WTC11 (cell line): ENCODE measurements at regions not wholly inside any gene's neighbourhood (a gene's known extent, or its start where the extent isn't known, plus 50 kb on each side); places are given as distances from the start of the nearest gene placed in this dataset.

Experiments
- ATAC-seq: fragments of 200-7000 bp; cut with Tn5 transposase; 2 replicates; pipeline ENCODE4 v1.10.0; 2021; ENCODE audit warnings: mild to moderate bottlenecking, moderate library complexity
- CTCF ChIA-PET: fragments of 300-600 bp; sonication (Branson Sonifier 250); formaldehyde crosslinking; loops from one replicate; lab custom pipeline; 2021; ENCODE audit warnings: antibody characterized with exemption; lab: Charles Lee
- POLR2A ChIA-PET: fragments of 350-600 bp; sonication (Branson Sonifier 250); formaldehyde crosslinking; loops from one replicate; lab custom pipeline; 2021; ENCODE audit warnings: antibody characterized with exemption; lab: Charles Lee
- DNase-seq: peaks from one replicate; pipeline ENCODE4 v3.0.0; 2021; ENCODE audit warnings: low spot score
- H3K27ac Mint-ChIP-seq: 2 replicates; pipeline ENCODE4 v1.8.0; 2021; ENCODE audit warnings: mixed read lengths
- H3K27me3 Mint-ChIP-seq: 2 replicates; pipeline ENCODE4 v1.8.0; 2021; ENCODE audit warnings: low read depth, mild to moderate bottlenecking, moderate library complexity, mixed read lengths
- H3K36me3 Mint-ChIP-seq: 2 replicates; pipeline ENCODE4 v1.8.0; 2021; ENCODE audit warnings: mixed read lengths
- H3K4me1 Mint-ChIP-seq: 2 replicates; pipeline ENCODE4 v1.8.0; 2022; ENCODE audit warnings: mixed read lengths
- H3K4me3 Mint-ChIP-seq: 2 replicates; pipeline ENCODE4 v1.8.0; 2021; ENCODE audit warnings: mild to moderate bottlenecking, moderate library complexity, mixed read lengths
- H3K9me3 Mint-ChIP-seq: 2 replicates; pipeline ENCODE4 v1.8.0; 2021; ENCODE audit warnings: mixed read lengths
- AR ChIP-seq: fragments of 250-450 bp; sonication (Bioruptor Pico); IDR thresholded peaks from 2 replicates; pipeline ENCODE4 v1.9.0; 2021; ENCODE audit warnings: mild to moderate bottlenecking
- CREM ChIP-seq: sonication (generic); formaldehyde crosslinking; IDR thresholded peaks from 2 replicates; pipeline ENCODE4 v1.8.1; 2022; ENCODE audit warnings: mild to moderate bottlenecking, missing genetic modification reagents, moderate library complexity
- ETV6 ChIP-seq: sonication (generic); formaldehyde crosslinking; IDR thresholded peaks from 2 replicates; pipeline ENCODE4 v1.8.1; 2022; ENCODE audit warnings: mild to moderate bottlenecking, missing genetic modification reagents
- FOXP1 ChIP-seq: sonication (generic); formaldehyde crosslinking; IDR thresholded peaks from 2 replicates; pipeline ENCODE4 v1.8.0; 2022; ENCODE audit warnings: missing genetic modification reagents, mild to moderate bottlenecking, moderate library complexity, borderline replicate concordance
- GABPB1 ChIP-seq: sonication (generic); formaldehyde crosslinking; IDR thresholded peaks from 2 replicates; pipeline ENCODE4 v1.8.1; 2023; ENCODE audit warnings: mild to moderate bottlenecking, missing genetic modification reagents
- HMGXB4 ChIP-seq: sonication (generic); formaldehyde crosslinking; IDR thresholded peaks from 2 replicates; pipeline ENCODE4 v1.8.1; 2023; ENCODE audit warnings: mild to moderate bottlenecking, moderate library complexity, missing genetic modification reagents
- IRF2 ChIP-seq: sonication (generic); formaldehyde crosslinking; IDR thresholded peaks from 2 replicates; pipeline ENCODE4 v1.8.0; 2022; ENCODE audit warnings: low read depth, missing genetic modification reagents, borderline replicate concordance
- JAZF1 ChIP-seq: fragments of 250-450 bp; sonication (Bioruptor Pico); IDR thresholded peaks from 2 replicates; pipeline ENCODE4 v1.9.0; 2021; ENCODE audit warnings: moderate library complexity, mild to moderate bottlenecking, inconsistent platforms
- NFATC4 ChIP-seq: fragments of 250-450 bp; sonication (Bioruptor Pico); IDR thresholded peaks from 2 replicates; pipeline ENCODE4 v1.9.0; 2021; ENCODE audit warnings: mild to moderate bottlenecking
- RORB ChIP-seq: fragments of 250-450 bp; sonication (Bioruptor Pico); IDR thresholded peaks from 2 replicates; pipeline ENCODE4 v1.9.0; 2021; ENCODE audit warnings: mild to moderate bottlenecking
- ZNF396 ChIP-seq: fragments of 250-450 bp; sonication (Bioruptor Pico); IDR thresholded peaks from 2 replicates; pipeline ENCODE4 v1.8.0; 2021; ENCODE audit warnings: mild to moderate bottlenecking, moderate library complexity, borderline replicate concordance
- ZNF671 ChIP-seq: fragments of 250-450 bp; sonication (Bioruptor Pico); IDR thresholded peaks from 2 replicates; pipeline ENCODE4 v1.8.0; 2021; ENCODE audit warnings: mild to moderate bottlenecking
- TF ChIP-seq, protein P1 (sequence below): sonication (generic); formaldehyde crosslinking; IDR thresholded peaks from 2 replicates; pipeline ENCODE4 v1.8.0; 2023; ENCODE audit warnings: missing genetic modification reagents, mild to moderate bottlenecking, borderline replicate concordance
- TF ChIP-seq, protein P2 (sequence below): fragments of 250-450 bp; sonication (Bioruptor Pico); conservative IDR thresholded peaks from 2 replicates; pipeline ENCODE4 v1.9.0; 2021; ENCODE audit warnings: mild to moderate bottlenecking
- TF ChIP-seq, protein P3 (sequence below): sonication (generic); formaldehyde crosslinking; IDR thresholded peaks from 2 replicates; pipeline ENCODE4 v1.8.1; 2022; ENCODE audit warnings: low read depth, mild to moderate bottlenecking, moderate library complexity, missing genetic modification reagents, borderline replicate concordance

DNA sequence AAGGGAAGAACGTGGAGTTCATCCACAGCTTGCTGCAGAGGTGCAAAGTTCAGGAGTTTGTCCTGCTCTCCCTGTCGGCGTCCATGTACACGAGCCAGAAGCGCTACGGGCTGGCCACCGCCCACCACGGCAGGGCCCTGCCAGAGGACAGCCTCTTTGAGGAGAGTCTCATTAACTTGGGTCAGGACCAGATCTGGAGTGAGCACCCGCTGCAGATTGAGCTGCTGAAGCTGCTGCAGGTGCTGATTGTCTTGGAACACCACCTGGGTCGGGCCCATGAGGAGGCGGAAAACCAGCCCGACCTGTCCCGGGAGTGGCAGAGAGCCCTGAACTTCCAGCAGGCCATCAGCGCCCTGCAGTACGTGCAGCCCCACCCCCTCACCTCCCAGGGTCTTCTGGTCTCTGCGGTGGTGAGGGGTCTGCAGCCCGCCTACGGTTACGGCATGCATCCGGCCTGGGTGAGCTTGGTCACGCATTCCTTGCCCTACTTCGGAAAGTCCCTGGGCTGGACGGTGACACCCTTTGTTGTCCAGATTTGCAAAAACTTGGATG is 73.8 kb upstream of the MORC3 start:
- ATAC-seq (0 out of 2 replicates have a peak, but pooled peaks have one; percentile 22), DNase-seq (no peak)
- H3K4me1 Mint-ChIP-seq, result peaks cover 49% of the 10 kb centered on the region
- no peaks in the 10 kb centered on the region; the same call in 1 of the 2 replicates for H3K27me3 Mint-ChIP-seq
- no peak overlapping the region for H3K4me3 Mint-ChIP-seq
- H3K36me3 Mint-ChIP-seq, result peaks cover 14% of the 10 kb centered on the region; the same call in 1 of the 2 replicates
- no peak for TF ChIP-seq GABPB1 (CRISPR knock-in tag)
- TF ChIP-seq, protein P1, sequence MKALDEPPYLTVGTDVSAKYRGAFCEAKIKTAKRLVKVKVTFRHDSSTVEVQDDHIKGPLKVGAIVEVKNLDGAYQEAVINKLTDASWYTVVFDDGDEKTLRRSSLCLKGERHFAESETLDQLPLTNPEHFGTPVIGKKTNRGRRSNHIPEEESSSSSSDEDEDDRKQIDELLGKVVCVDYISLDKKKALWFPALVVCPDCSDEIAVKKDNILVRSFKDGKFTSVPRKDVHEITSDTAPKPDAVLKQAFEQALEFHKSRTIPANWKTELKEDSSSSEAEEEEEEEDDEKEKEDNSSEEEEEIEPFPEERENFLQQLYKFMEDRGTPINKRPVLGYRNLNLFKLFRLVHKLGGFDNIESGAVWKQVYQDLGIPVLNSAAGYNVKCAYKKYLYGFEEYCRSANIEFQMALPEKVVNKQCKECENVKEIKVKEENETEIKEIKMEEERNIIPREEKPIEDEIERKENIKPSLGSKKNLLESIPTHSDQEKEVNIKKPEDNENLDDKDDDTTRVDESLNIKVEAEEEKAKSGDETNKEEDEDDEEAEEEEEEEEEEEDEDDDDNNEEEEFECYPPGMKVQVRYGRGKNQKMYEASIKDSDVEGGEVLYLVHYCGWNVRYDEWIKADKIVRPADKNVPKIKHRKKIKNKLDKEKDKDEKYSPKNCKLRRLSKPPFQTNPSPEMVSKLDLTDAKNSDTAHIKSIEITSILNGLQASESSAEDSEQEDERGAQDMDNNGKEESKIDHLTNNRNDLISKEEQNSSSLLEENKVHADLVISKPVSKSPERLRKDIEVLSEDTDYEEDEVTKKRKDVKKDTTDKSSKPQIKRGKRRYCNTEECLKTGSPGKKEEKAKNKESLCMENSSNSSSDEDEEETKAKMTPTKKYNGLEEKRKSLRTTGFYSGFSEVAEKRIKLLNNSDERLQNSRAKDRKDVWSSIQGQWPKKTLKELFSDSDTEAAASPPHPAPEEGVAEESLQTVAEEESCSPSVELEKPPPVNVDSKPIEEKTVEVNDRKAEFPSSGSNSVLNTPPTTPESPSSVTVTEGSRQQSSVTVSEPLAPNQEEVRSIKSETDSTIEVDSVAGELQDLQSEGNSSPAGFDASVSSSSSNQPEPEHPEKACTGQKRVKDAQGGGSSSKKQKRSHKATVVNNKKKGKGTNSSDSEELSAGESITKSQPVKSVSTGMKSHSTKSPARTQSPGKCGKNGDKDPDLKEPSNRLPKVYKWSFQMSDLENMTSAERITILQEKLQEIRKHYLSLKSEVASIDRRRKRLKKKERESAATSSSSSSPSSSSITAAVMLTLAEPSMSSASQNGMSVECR (CRISPR knock-in tag), result no peak
- no peak for TF ChIP-seq JAZF1 (CRISPR knock-in tag)
- TF ChIP-seq AR (CRISPR knock-in tag), result no peak
- no peak for TF ChIP-seq RORB (CRISPR knock-in tag)
- TF ChIP-seq, protein P2, sequence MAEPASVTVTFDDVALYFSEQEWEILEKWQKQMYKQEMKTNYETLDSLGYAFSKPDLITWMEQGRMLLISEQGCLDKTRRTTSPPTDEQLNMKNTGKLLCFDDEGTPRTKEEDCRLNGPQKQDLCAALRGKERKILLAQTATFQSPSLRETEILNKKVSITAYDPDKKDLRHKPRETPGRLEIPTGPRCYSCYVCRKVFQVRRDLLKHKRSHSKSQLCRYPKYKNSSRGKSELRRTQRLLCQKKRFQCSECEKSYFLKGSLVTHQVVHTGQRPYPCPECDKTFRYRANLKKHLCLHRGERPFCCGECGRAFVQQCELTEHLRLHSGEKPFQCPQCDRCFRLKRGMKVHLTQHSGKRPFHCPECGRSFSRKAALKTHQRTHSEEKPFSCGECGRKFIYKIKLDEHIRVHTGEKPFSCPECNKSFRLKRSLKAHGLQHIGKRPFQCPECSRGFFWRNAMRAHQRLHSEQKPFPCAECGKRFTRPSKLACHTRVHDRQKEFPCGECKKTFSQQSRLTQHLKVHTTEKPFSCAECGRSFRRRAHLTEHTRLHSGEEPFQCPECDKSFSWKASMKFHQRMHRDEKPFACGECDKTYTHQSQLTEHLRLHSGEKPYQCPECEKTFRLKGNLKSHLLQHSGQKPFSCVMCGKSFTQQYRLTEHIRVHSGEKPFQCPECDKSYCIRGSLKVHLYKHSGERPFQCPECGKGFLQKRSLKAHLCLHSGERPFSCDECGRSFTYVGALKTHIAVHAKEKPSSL (CRISPR knock-in tag), result no peak
- TF ChIP-seq IRF2 (CRISPR knock-in tag), result no peak
- no peak for TF ChIP-seq ETV6
- CTCF ChIA-PET, result interaction anchor here (0.5 to 1.9 kb wide), 16 partner anchors 9 to 143 kb away, joined by 3 to 8 read pairs (median 4); partner anchors contain the start of genes CHAF1B and MORC3
- POLR2A ChIA-PET, result interaction anchor here (0.8 kb wide), 1 partner anchor 73 kb away, joined by 3 read pairs; no protein-coding TSS in a partner anchor
- H3K9me3 Mint-ChIP-seq, result no peaks in the 10 kb centered on the region
- peak overlapping the region; percentile 36 for H3K27ac Mint-ChIP-seq

GRCh38 chr21:36247316-36248010 is 72.5 kb upstream of the MORC3 start:
- Mint-ChIP-seq H3K9me3 (no peaks in the 10 kb centered on the region), H3K4me1 (peaks cover 49% of the 10 kb centered on the region), H3K36me3 (peaks cover 14% of the 10 kb centered on the region; the same call in 1 of the 2 replicates), H3K4me3 (no peak overlapping the region), H3K27ac (no peak overlapping the region), H3K27me3 (no peaks in the 10 kb centered on the region; the same call in 1 of the 2 replicates)
- CTCF ChIA-PET, result interaction anchor here (1.2 kb wide), 1 partner anchor 72 kb away, joined by 3 read pairs; no protein-coding TSS in a partner anchor
- POLR2A ChIA-PET, result no interaction called here
- ATAC-seq, result no peak
- DNase-seq, result no peak
- TF ChIP-seq, protein P3, sequence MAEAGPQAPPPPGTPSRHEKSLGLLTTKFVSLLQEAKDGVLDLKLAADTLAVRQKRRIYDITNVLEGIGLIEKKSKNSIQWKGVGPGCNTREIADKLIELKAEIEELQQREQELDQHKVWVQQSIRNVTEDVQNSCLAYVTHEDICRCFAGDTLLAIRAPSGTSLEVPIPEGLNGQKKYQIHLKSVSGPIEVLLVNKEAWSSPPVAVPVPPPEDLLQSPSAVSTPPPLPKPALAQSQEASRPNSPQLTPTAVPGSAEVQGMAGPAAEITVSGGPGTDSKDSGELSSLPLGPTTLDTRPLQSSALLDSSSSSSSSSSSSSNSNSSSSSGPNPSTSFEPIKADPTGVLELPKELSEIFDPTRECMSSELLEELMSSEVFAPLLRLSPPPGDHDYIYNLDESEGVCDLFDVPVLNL (CRISPR knock-in tag), result no peak
- no peak for TF ChIP-seq CREM (CRISPR knock-in tag)
- no peak for TF ChIP-seq ZNF671 (CRISPR knock-in tag)
- TF ChIP-seq, protein P1 (CRISPR knock-in tag), result no peak
- TF ChIP-seq NFATC4, result no peak
- no peak for TF ChIP-seq ZNF396 (CRISPR knock-in tag)
- no peak for TF ChIP-seq FOXP1 (CRISPR knock-in tag)
- TF ChIP-seq ETV6, result no peak
- TF ChIP-seq HMGXB4 (CRISPR knock-in tag), result no peak
